Hematopoietic multipotent progenitor cell treated with erythropoietin and hydrocortisone succinate and interleukin-3 and kit ligand, for 15 days (in vitro differentiated cells): ENCODE measurements at regions not wholly inside any gene's neighbourhood (a gene's known extent, or its start where the extent isn't known, plus 50 kb on each side); places are given as distances from the start of the nearest gene placed in this dataset.
"Not testable (repeated sequence)": the region's sequence is repeated elsewhere in the genome, so short reads cannot be mapped to it uniquely, and the experiment has no call there.

Experiments used
- DNase-seq: peaks from one replicate; pipeline ENCODE4 v3.0.0-alpha.2; 2015; ENCODE audit warnings: low spot score

DNA sequence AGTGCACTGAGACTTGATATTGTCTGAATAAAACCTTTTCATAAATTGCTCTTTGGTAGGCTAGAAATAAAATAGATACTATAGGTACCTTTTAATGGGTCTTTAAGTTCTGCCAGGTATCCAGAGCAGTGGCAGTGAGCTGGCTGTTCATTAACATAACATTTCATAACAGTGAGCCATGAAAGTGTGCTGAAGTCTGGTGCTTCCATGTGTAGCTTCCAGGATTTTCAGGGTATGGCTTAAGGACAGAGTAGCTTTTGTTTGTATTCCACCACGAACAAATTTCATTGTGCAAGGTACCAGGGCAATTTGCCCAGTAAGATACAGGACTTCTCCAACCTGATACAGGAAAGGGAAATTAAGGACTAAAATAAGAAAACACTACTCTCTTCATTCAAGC, 124.7 kb upstream of the NANOGP8 start:
- no peak for DNase-seq

DNA sequence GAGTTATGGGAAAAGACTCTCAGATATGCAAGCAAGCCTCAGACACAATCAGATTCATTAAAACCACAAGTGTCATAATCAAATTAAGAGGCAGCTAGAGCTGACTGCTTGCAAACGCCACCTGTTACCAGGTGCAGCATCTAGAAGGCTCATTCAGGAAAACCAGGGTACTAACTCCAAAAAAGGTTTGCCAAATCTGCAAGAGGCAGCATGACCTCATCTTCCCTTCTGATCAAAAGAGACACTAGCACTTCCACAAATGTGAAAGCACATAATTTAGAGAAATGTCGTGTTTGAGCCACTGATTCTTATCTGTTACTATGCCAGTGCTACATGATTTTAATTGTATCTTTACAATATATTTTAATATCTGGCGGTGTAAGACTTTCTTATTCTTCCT, 123.3 kb upstream of the NANOGP8 start:
- no peak for DNase-seq

- DNase-seq = peak; percentile 68
These were observed 121.1 kb upstream of the NANOGP8 start for GRCh38 chr15:35206060-35206675.

DNA sequence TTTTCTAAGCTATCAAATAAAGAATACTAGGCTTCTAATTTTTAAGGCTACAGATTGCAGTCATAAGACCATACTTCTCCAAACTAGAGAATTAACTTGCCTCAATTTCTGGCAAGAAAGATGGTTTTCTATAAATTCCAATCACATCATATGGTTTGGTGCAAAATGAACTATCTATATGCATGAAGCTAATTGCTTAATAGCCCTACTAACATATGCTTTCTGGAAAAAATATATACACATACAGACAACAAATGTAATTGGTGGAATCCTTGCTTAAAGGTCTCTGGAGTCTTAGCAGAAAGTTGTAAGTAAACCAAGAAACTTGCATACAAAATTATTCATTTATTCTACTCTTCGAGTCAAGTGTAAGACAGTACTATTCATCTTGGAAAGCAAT, 113.1 kb upstream of the NANOGP8 start:
- no peak for DNase-seq

DNA sequence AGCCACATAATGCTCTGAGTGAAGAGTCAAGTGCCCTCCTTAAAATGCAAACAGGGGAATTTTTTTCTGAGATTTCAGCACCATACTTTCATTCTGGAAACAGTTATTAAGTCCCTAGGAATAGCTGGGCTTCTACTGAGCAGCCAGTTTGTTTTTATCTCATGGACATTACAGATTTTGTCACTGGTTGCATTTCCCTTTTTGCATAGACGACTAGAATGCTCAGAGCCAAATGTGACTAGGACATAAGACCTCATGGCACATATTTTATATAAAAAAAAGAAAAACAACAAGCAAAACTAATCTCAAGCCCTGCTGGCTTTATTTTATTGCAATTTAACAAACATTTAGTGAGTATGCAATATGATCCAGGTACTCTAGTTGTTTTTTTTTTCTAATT, 112.7 kb upstream of the NANOGP8 start:
- no peak for DNase-seq

DNA sequence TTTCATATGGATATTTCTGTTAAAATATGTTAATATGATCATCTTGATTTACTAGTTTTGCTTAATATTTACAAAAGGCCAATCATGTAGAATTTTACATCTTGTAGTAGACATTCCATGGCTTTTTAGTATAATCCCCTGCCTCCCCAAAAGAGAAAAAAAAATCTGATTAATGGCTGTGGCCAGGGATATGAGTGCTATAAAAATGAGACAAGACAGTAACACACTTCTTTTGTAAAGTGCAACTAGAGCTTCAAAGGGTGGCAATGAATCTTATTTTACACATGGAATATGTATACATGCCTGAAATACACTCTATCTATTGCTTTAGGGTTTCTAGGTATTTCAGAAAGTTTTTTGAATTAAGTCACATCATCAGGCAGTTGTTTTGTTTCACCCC, 112.2 kb upstream of the NANOGP8 start:
- no peak for DNase-seq

DNA sequence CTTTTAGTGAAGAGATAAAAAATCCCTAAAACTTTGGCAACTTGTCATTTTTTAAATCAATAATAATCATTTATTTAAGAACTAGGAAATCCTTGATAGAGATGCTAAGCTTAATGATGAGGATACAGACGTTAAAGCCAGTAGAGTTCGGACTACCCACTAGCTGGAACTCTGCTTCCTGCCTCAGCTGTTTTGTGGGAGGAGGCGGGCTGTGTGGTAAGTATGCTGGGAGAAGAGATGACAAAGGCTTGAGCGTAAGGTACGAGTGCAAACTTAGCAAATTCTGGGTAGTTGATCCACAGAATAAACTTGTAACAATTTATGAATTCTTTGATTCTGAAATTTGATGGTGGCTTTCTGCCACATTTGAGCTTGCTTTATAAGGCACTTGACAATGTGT, 111.2 kb upstream of the NANOGP8 start:
- no peak for DNase-seq

DNA sequence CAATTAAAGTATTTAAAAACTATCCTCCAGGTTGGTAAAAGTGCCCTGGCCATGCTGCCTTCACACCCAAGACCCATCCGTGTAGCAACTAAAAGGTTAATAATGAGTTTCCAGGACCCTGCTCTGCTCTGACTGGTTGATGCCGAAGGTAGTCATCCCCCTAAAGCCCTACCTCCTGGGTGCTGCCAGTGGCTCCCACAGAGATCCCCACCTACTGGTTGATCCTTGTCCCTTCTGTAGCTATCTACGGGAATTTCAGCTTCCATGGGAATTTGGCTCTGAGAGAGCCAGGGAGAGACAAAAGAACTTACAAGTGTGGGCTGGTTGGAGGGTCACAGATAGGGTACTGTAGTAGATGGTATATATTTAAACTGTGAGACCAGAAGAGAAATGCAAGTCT, 110.6 kb upstream of the NANOGP8 start:
- no peak for DNase-seq

DNA sequence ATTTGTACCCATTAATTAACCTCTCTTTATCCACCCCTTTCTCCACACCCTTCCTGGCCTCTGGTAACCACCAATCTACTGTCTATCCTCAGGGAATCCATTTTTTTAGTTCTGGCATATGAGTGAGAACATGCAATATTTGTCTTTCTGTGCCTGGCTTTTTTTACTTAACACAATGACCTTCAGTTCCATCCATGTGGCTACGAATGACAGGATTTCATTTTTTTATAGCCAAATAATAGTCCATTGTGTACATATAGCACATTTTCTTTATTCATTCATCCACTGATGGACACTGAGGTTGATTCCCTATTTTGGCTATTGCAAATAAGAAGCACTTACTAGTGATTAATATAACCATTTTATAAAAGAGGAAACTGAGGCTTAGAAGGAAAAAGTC, 109.9 kb upstream of the NANOGP8 start:
- no peak for DNase-seq

DNA sequence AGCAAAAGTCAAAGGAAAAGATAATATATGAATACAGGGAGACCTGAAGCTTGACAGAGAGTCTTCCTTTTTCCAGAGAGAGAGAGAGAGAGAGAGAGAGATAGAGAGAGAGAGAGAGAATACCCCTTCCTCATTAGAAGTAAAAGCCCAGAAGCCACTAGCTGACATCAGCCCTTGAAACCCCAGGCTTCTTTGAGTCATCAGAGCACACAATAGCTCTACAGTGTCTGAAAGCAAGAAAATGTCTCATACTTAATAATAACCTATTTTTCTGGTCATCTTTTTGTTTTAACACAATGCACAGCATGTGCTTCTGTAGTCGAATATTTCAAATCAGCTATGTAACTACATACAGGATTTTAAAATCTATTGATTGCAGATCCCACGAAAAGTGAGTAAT, 109.2 kb upstream of the NANOGP8 start:
- DNase-seq = no peak

- DNase-seq = no peak
These were observed 106.7 kb upstream of the NANOGP8 start for GRCh38 chr15:35191783-35192182.

DNA sequence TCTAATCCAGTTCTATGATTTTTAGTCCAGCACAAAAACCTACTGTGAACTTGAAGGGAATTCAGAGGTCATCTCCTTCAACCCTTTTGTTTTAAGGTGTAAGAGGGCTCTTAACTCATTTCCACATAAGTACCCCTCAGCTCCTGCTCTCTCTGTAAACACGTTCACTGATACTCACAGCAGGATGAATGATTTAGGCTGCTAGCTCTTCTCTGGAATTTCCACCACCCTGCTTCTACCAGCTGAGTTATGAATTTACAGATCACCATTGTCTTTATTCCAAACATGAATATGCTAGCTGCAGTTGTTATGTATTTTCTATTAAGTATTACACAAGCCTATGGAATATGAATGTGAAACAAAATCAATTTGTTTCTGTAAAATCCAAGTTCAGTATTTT, 101.3 kb upstream of the NANOGP8 start:
- DNase-seq = no peak

DNA sequence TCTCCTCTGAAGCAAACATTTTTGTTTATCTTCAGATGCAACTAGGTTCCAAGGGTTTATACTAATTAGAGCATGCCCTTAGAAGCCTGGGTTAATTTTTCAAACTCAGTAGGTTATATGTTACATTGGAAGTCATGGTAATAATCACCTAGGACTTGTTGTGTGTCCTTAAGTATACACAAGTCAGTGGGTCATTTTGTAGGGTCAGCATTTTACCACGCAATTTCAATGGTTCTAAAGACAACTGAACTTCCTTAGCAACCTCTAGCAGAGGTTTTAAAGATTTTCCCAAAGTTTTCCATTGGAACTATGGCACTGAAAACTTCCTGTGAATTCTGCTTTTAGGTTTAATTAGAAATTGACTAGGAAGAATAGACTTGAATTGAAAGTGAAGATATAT, 99.6 kb upstream of the NANOGP8 start:
- DNase-seq = no peak

- no peak for DNase-seq
These were observed 97.9 kb upstream of the NANOGP8 start for GRCh38 chr15:35182841-35183479.

DNA sequence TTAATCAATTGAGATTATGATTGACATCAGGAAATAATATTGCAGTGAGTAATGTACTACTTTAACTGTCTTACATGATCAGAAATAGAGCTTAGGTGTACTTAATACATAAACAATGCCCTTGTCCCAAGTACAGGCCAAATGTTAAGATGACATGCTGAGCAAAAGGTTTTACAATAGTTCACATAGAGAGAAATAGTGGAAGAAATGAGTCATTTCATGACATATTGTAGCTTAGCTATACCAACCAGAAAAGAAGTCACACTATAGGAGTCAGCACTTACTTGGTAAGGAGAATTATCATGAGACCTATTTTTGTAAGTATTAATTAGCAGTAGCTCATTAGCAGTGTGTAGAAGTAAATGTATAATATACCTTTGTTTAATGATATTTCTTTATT, 96.4 kb upstream of the NANOGP8 start:
- DNase-seq = no peak

GRCh38 chr15:35179739-35180138, 94.6 kb upstream of the NANOGP8 start:
- DNase-seq = no peak

DNA sequence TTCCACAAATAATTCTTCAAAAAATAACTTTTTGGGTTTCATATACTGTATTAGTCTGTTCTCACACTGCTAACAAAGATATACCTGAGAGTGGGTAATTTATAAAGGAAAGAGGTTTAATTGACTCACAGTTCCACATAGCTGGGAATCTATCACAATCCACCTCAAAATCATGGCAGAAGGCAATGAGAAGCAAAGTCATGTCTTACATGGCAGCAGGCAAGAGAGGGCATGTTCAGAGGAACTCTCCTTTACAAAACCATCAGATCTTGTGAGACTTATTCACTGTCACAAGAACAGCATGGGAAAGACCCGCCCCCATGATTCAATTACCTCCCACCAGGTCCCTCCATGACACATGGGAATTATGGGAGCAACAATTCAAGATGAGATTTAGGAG, 93.1 kb upstream of the NANOGP8 start:
- not testable (repeated sequence) for DNase-seq

GRCh38 chr15:35174948-35175347, 89.9 kb upstream of the NANOGP8 start:
- DNase-seq = no peak

- DNase-seq = peak; percentile 72
These were observed 88.5 kb upstream of the NANOGP8 start for GRCh38 chr15:35173444-35174118.

GRCh38 chr15:35170207-35170606, 85.1 kb upstream of the NANOGP8 start:
- no peak for DNase-seq

DNA sequence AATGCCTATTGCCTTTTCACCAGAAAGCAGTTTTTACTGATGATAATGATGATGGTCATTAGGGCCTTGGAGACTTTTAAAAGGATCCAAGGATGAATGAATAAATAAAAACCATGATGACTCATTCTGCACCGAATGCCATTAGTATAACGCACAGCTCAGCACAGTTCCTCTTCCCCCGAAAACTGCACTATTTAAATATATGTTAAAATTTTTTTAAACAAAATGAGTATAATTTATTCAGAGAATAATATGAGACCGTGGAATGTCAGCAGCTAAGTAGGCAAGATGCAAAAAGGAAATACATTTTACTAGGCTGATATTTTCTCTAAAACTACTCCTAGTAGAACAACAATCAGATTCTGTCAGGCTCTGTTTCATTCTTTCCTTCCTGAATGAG, 83.4 kb upstream of the NANOGP8 start:
- DNase-seq = peak; percentile 7

- DNase-seq = peak; percentile 5
These were observed 82.6 kb upstream of the NANOGP8 start for GRCh38 chr15:35167675-35168074.

DNA sequence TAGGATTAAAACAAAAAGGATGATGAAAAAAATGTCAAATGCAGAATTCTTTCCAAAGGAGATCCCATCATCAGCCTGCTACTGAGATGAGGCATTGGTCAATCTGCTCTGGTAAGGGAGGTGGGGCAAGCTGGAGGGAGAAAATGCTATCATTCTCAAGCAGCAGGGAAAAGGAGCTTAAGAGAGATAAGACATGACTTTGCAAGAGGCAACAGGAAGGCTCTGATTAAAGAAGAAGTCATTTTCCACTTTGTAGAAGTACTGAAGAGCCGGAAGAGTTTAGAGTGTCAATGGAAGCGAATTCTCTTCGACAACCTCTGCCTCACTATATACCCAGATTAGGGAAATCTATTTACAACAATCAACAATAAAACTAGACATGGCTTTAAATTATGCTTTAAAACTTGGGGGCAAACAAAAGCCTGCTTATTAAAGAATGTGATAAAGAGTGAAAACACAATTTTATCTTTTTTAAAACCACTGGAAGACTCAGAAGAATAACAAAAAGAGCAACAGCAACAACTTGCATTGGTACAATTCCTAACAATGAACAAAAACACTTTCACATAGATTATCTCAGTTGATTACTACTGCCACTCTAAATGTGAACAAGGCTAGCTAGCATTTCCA, 81.8 kb upstream of the NANOGP8 start:
- peak; percentile 84 for DNase-seq
